ENCODE measurements at regions not wholly inside any gene's neighbourhood (a gene's known extent, or its start where the extent isn't known, plus 50 kb on each side); places are given as distances from the start of the nearest gene placed in this dataset.

- H3K27ac ChIP-seq (ENCODE audit: low read depth): no peak overlapping the region
- no peak for DNase-seq (ENCODE audit: extremely low spot score)
- no peak overlapping the region for H3K4me3 ChIP-seq (ENCODE audit: low read depth, low read length)
- no peaks in the 10 kb centered on the region for H3K4me1 ChIP-seq (ENCODE audit: insufficient read depth)
- H3K36me3 ChIP-seq (ENCODE audit: insufficient read depth): no peaks in the 10 kb centered on the region
Measured at GRCh38 chr2:234741976-234742375, 209.8 kb upstream of the SH3BP4 start.

- no peaks in the 10 kb centered on the region for H3K4me1 ChIP-seq (ENCODE audit: insufficient read depth)
- no peak overlapping the region for H3K27ac ChIP-seq (ENCODE audit: low read depth)
- no peaks in the 10 kb centered on the region for H3K36me3 ChIP-seq (ENCODE audit: insufficient read depth)
- H3K4me3 ChIP-seq (ENCODE audit: low read depth, low read length): no peak overlapping the region
- no peak for DNase-seq (ENCODE audit: extremely low spot score)
Measured at GRCh38 chr2:234739061-234739460, 212.8 kb upstream of the SH3BP4 start.

GRCh38 chr2:234735829-234736228 lies 216.0 kb upstream of the SH3BP4 start:
- no peak overlapping the region for H3K4me3 ChIP-seq (ENCODE audit: low read depth, low read length)
- no peaks in the 10 kb centered on the region for H3K4me1 ChIP-seq (ENCODE audit: insufficient read depth)
- WGBS: 98% methylated on average over 2 of the region's 2 CpGs

GRCh38 chr2:234733795-234734600 lies 217.8 kb upstream of the SH3BP4 start:
- Histone ChIP-seq H3K36me3 (ENCODE audit: insufficient read depth) (no peaks in the 10 kb centered on the region), H3K27ac (ENCODE audit: low read depth) (no peak overlapping the region), H3K4me3 (ENCODE audit: low read depth, low read length) (no peak overlapping the region), H3K4me1 (ENCODE audit: insufficient read depth) (no peaks in the 10 kb centered on the region)
- no peak for DNase-seq (ENCODE audit: extremely low spot score)
- 73% methylated on average over 6 of the region's 6 CpGs for WGBS

More at GRCh38 chr2:234735829-234736228, 216.0 kb upstream of the SH3BP4 start:
- H3K36me3 ChIP-seq (ENCODE audit: insufficient read depth): no peaks in the 10 kb centered on the region
- no peak for DNase-seq (ENCODE audit: extremely low spot score)
- no peak overlapping the region for H3K27ac ChIP-seq (ENCODE audit: low read depth)

- no peak for DNase-seq (ENCODE audit: extremely low spot score)
- Histone ChIP-seq H3K27ac (ENCODE audit: low read depth) (no peak overlapping the region), H3K36me3 (ENCODE audit: insufficient read depth) (no peaks in the 10 kb centered on the region), H3K4me1 (ENCODE audit: insufficient read depth) (no peaks in the 10 kb centered on the region), H3K4me3 (ENCODE audit: low read depth, low read length) (no peak overlapping the region)
- 90% methylated on average over 6 of the region's 6 CpGs for WGBS
Measured at GRCh38 chr2:234733093-234733489, 218.7 kb upstream of the SH3BP4 start.

GRCh38 chr2:234732404-234733092 lies 219.3 kb upstream of the SH3BP4 start:
- Histone ChIP-seq H3K4me1 (ENCODE audit: insufficient read depth) (no peaks in the 10 kb centered on the region), H3K27ac (ENCODE audit: low read depth) (no peak overlapping the region), H3K4me3 (ENCODE audit: low read depth, low read length) (no peak overlapping the region), H3K36me3 (ENCODE audit: insufficient read depth) (no peaks in the 10 kb centered on the region)
- DNase-seq (ENCODE audit: extremely low spot score): no peak
- WGBS: 92% methylated on average over 3 of the region's 3 CpGs

GRCh38 chr2:234731236-234731635 lies 220.6 kb upstream of the SH3BP4 start:
- DNase-seq (ENCODE audit: extremely low spot score): no peak
- Histone ChIP-seq H3K4me3 (ENCODE audit: low read depth, low read length) (no peak overlapping the region), H3K4me1 (ENCODE audit: insufficient read depth) (no peaks in the 10 kb centered on the region), H3K27ac (ENCODE audit: low read depth) (no peak overlapping the region), H3K36me3 (ENCODE audit: insufficient read depth) (no peaks in the 10 kb centered on the region)
- 91% methylated on average over 6 of the region's 6 CpGs for WGBS

GRCh38 chr2:234730066-234730640 lies 221.7 kb upstream of the SH3BP4 start:
- Histone ChIP-seq H3K27ac (ENCODE audit: low read depth) (no peak overlapping the region), H3K36me3 (ENCODE audit: insufficient read depth) (no peaks in the 10 kb centered on the region), H3K4me3 (ENCODE audit: low read depth, low read length) (no peak overlapping the region), H3K4me1 (ENCODE audit: insufficient read depth) (no peaks in the 10 kb centered on the region)
- no peak for DNase-seq (ENCODE audit: extremely low spot score)
- WGBS: 84% methylated on average over 9 of the region's 9 CpGs

- Histone ChIP-seq H3K4me1 (ENCODE audit: insufficient read depth) (no peaks in the 10 kb centered on the region), H3K36me3 (ENCODE audit: insufficient read depth) (no peaks in the 10 kb centered on the region), H3K27ac (ENCODE audit: low read depth) (no peak overlapping the region), H3K4me3 (ENCODE audit: low read depth, low read length) (no peak overlapping the region)
- 54% methylated on average over 1 of the region's 1 CpG for WGBS
- no peak for DNase-seq (ENCODE audit: extremely low spot score)
Measured at GRCh38 chr2:234725528-234726264, 226.1 kb upstream of the SH3BP4 start.

- no peaks in the 10 kb centered on the region for H3K36me3 ChIP-seq (ENCODE audit: insufficient read depth)
- no peak overlapping the region for H3K27ac ChIP-seq (ENCODE audit: low read depth)
- DNase-seq (ENCODE audit: extremely low spot score): no peak
- no peaks in the 10 kb centered on the region for H3K4me1 ChIP-seq (ENCODE audit: insufficient read depth)
- no peak overlapping the region for H3K4me3 ChIP-seq (ENCODE audit: low read depth, low read length)
- 66% methylated on average over 4 of the region's 4 CpGs for WGBS
Measured at GRCh38 chr2:234724850-234725249, 227.0 kb upstream of the SH3BP4 start.

- Histone ChIP-seq H3K4me3 (ENCODE audit: low read depth, low read length) (no peak overlapping the region), H3K27ac (ENCODE audit: low read depth) (no peak overlapping the region), H3K4me1 (ENCODE audit: insufficient read depth) (no peaks in the 10 kb centered on the region), H3K36me3 (ENCODE audit: insufficient read depth) (no peaks in the 10 kb centered on the region)
- no peak for DNase-seq (ENCODE audit: extremely low spot score)
- WGBS: 62% methylated on average over 6 of the region's 6 CpGs
Measured at GRCh38 chr2:234723400-234723799, 226.5 kb upstream of the ARL4C start.

GRCh38 chr2:234722176-234722575 lies 225.3 kb upstream of the ARL4C start:
- Histone ChIP-seq H3K4me1 (ENCODE audit: insufficient read depth) (no peaks in the 10 kb centered on the region), H3K27ac (ENCODE audit: low read depth) (no peak overlapping the region), H3K4me3 (ENCODE audit: low read depth, low read length) (no peak overlapping the region), H3K36me3 (ENCODE audit: insufficient read depth) (no peaks in the 10 kb centered on the region)
- DNase-seq (ENCODE audit: extremely low spot score): no peak

- Histone ChIP-seq H3K36me3 (ENCODE audit: insufficient read depth) (no peaks in the 10 kb centered on the region), H3K4me1 (ENCODE audit: insufficient read depth) (no peaks in the 10 kb centered on the region), H3K4me3 (ENCODE audit: low read depth, low read length) (no peak overlapping the region), H3K27ac (ENCODE audit: low read depth) (no peak overlapping the region)
- no peak for DNase-seq (ENCODE audit: extremely low spot score)
- 86% methylated on average over 7 of the region's 7 CpGs for WGBS
Measured at GRCh38 chr2:234719116-234719716, 222.3 kb upstream of the ARL4C start.
